GM12878 (cell line): ENCODE measurements at regions not wholly inside any gene's neighbourhood (a gene's known extent, or its start where the extent isn't known, plus 50 kb on each side); places are given as distances from the start of the nearest gene placed in this dataset.

Experiments used
- ATAC-seq: fragments of 200-7000 bp; cut with Tn5 transposase; 3 replicates; pipeline ENCODE4 v1.9.1; 2020; ENCODE audit warnings: mild to moderate bottlenecking, moderate library complexity
- BruUV-seq: library from RNA; stranded (reverse); fragments of 400-500 nt; replicated peaks from 2 replicates; lab custom pipeline; 2021; lab: Mats Ljungman, UMichigan
- CTCF ChIA-PET: fragments of 300-600 bp; sonication (Branson Sonifier 250); formaldehyde crosslinking; extraction: SDS; loops from one replicate; lab custom pipeline; 2021; ENCODE audit warnings: inconsistent platforms; lab: Yijun Ruan, JAX
- POLR2A ChIA-PET: fragments of 350-600 bp; formaldehyde crosslinking; extraction: SDS; loops from one replicate; lab custom pipeline; 2021; ENCODE audit warnings: inconsistent platforms; lab: Charles Lee
- RAD21 ChIA-PET: fragments of 300-600 bp; sonication (Branson Sonifier 250); formaldehyde crosslinking; loops from one replicate; lab custom pipeline; 2023; ENCODE audit warnings: antibody characterized with exemption; ENCODE audit not compliant: unreplicated experiment; lab: Charles Lee
- SMC1A ChIA-PET: fragments of 300-600 bp; sonication (Branson Sonifier 250); formaldehyde crosslinking; loops from one replicate; lab custom pipeline; 2023; ENCODE audit not compliant: unreplicated experiment, uncharacterized antibody; lab: Charles Lee
- DNase-seq: peaks from one replicate; pipeline ENCODE4 v3.0.0-alpha.2; 2011; ENCODE audit warnings: low read depth, low spot score
- FAIRE-seq: peaks from 3 replicates; lab custom pipeline; 2011; peaks lifted over from hg19 to GRCh38; lab: Jason Lieb, UNC
- H2AFZ ChIP-seq: 2 replicates; pipeline ENCODE4 v1.6.0; 2011; ENCODE audit warnings: low read depth, low read length, control low read depth; ENCODE audit not compliant: control insufficient read depth
- H3K27ac ChIP-seq: 2 replicates; pipeline ENCODE4 v1.5.1; 2011; ENCODE audit warnings: control low read depth; ENCODE audit not compliant: control insufficient read depth, insufficient read depth
- H3K27me3 ChIP-seq, 2 experiments: replicated peaks in 1 of 2; 2 replicates each; pipeline versions ENCODE4 v1.6.0 to v1.6.1; 2011; ENCODE audit warnings: low read length in 1 of 2; ENCODE audit not compliant: control insufficient read depth in 2 of 2, insufficient read depth in 2 of 2
- H3K36me3 ChIP-seq, 2 experiments: 2 replicates each; pipeline ENCODE4 v1.5.1; 2011; ENCODE audit warnings: low read length in 1 of 2; ENCODE audit not compliant: control insufficient read depth in 2 of 2, insufficient read depth in 2 of 2
- H3K4me1 ChIP-seq: 2 replicates; pipeline ENCODE4 v1.6.1; 2011; ENCODE audit warnings: mild to moderate bottlenecking, low read length, moderate library complexity, mixed read lengths; ENCODE audit not compliant: control insufficient read depth, insufficient read depth
- H3K4me2 ChIP-seq: 2 replicates; pipeline ENCODE4 v1.6.0; 2011; ENCODE audit warnings: control low read depth; ENCODE audit not compliant: control insufficient read depth, insufficient read depth
- H3K4me3 ChIP-seq: fragments of 200-600 bp; sonication (generic); 2 replicates; pipeline ENCODE4 v1.5.1; 2016
- H3K79me2 ChIP-seq: 2 replicates; pipeline ENCODE4 v1.6.0; 2011; ENCODE audit warnings: low read length; ENCODE audit not compliant: control insufficient read depth, insufficient read depth
- H3K9ac ChIP-seq: 2 replicates; pipeline ENCODE4 v1.8.0; 2011; ENCODE audit warnings: low read length, control low read depth, mixed read lengths; ENCODE audit not compliant: control insufficient read depth, insufficient read depth
- H3K9me3 ChIP-seq: replicated peaks from 3 replicates; pipeline ENCODE4 v1.5.1; 2011; ENCODE audit warnings: mild to moderate bottlenecking, low read length; ENCODE audit not compliant: control insufficient read depth, insufficient read depth
- H4K20me1 ChIP-seq: 2 replicates; pipeline ENCODE4 v1.6.0; 2011; ENCODE audit not compliant: control insufficient read depth, insufficient read depth
- BACH1 ChIP-seq: fragments of 450-650 bp; IDR thresholded peaks from 2 replicates; pipeline ENCODE4 v1.6.1; 2017; ENCODE audit warnings: mild to moderate bottlenecking, borderline replicate concordance
- BCL11A ChIP-seq: IDR thresholded peaks from 2 replicates; pipeline ENCODE4 v1.6.1; 2011; ENCODE audit warnings: low read depth, low read length
- CREB1 ChIP-seq: IDR thresholded peaks from 2 replicates; pipeline ENCODE4 v1.6.1; 2012; ENCODE audit warnings: low read depth, mild to moderate bottlenecking, inconsistent platforms
- EED ChIP-seq: sonication (generic); IDR thresholded peaks from 2 replicates; pipeline ENCODE4 v1.6.1; 2016; ENCODE audit warnings: antibody characterized with exemption, low read depth
- EZH2 ChIP-seq: IDR thresholded peaks from 2 replicates; pipeline ENCODE4 v1.6.1; 2012; ENCODE audit warnings: low read depth, mild to moderate bottlenecking, control low read depth, inconsistent platforms, low read length, borderline replicate concordance; ENCODE audit not compliant: control insufficient read depth
- HDGF ChIP-seq: fragments of 450-650 bp; IDR thresholded peaks from 2 replicates; pipeline ENCODE4 v1.6.1; 2016; ENCODE audit warnings: antibody characterized with exemption
- KLF5 ChIP-seq: fragments of 450-650 bp; IDR thresholded peaks from 2 replicates; pipeline ENCODE4 v1.6.1; 2014; ENCODE audit warnings: mild to moderate bottlenecking; ENCODE audit not compliant: partially characterized antibody
- MEF2B ChIP-seq: fragments of 450-650 bp; IDR thresholded peaks from 2 replicates; pipeline ENCODE4 v1.6.1; 2018; ENCODE audit warnings: mild to moderate bottlenecking, moderate library complexity; ENCODE audit not compliant: partially characterized antibody, poor library complexity, severe bottlenecking
- MTA2 ChIP-seq: fragments of 450-650 bp; IDR thresholded peaks from 2 replicates; pipeline ENCODE4 v1.6.1; 2016; ENCODE audit warnings: low read depth, mild to moderate bottlenecking, moderate library complexity
- MTA3 ChIP-seq: IDR thresholded peaks from 2 replicates; pipeline ENCODE4 v1.6.1; 2012; ENCODE audit warnings: low read length, inconsistent platforms, borderline replicate concordance
- NFYA ChIP-seq: IDR thresholded peaks from 2 replicates; pipeline ENCODE4 v1.6.1; 2011; ENCODE audit warnings: low read depth, mild to moderate bottlenecking, low read length, improper control_type of control experiment, borderline replicate concordance
- NR2F1 ChIP-seq: fragments of 450-650 bp; conservative IDR thresholded peaks from 2 replicates; pipeline ENCODE4 v1.6.1; 2017; ENCODE audit warnings: mild to moderate bottlenecking
- PAX8 ChIP-seq: fragments of 450-650 bp; IDR thresholded peaks from 2 replicates; pipeline ENCODE4 v1.6.1; 2017; ENCODE audit warnings: mild to moderate bottlenecking, moderate library complexity
- PRDM15 ChIP-seq: fragments of 450-650 bp; formaldehyde crosslinking; IDR thresholded peaks from 2 replicates; pipeline ENCODE4 v1.4.0; 2020; ENCODE audit warnings: mild to moderate bottlenecking, moderate library complexity
- REST ChIP-seq: IDR thresholded peaks from 2 replicates; pipeline ENCODE4 v1.6.1; 2012; ENCODE audit warnings: mild to moderate bottlenecking, low read depth, low read length
- ZNF24 ChIP-seq: fragments of 450-650 bp; IDR thresholded peaks from 2 replicates; pipeline ENCODE4 v1.6.1; 2017; ENCODE audit warnings: antibody characterized with exemption, mild to moderate bottlenecking
- WGBS: methylation state at CpG from one replicate; pipeline ENCODE4 v1.1.6; 2016; ENCODE audit warnings: low lambda C conversion rate; ENCODE audit not compliant: insufficient replicate concordance, insufficient coverage; ENCODE audit errors: missing lambda C conversion rate; 5-methylcytosine and 5-hydroxymethylcytosine counted together
- in situ Hi-C: fragments of 300-500 bp; cut with MboI; formaldehyde crosslinking; loops from 9 replicates; pipeline ENCODE4 v1.14.3; 2018; ENCODE audit warnings: mixed read lengths
- intact Hi-C: fragments of 100-400 bp; cut with micrococcal nuclease; formaldehyde crosslinking; loops from one replicate; pipeline ENCODE4 v1.14.2; 2022; ENCODE audit not compliant: unreplicated experiment

GRCh38 chr14:105863296-105864108 is 337.1 kb downstream of the TMEM121 start:
- peaks cover 60% of the 10 kb centered on the region for H3K79me2 ChIP-seq
- no TSS peak for BruUV-seq
- intact Hi-C loops = loop anchor here (5.0 kb wide), 4 partner anchors 161 to 799 kb away; no protein-coding TSS in a partner anchor
- ChIA-PET RAD21 (interaction anchor here (9.4 kb wide), 1 partner anchor 408 kb away, joined by 119 read pairs; no protein-coding TSS in a partner anchor), POLR2A (interaction anchor here (8.5 kb wide), 1 partner anchor 406 kb away, joined by 88 read pairs; no protein-coding TSS in a partner anchor), SMC1A (no interaction called here), CTCF (interaction anchor here (8.2 kb wide), 1 partner anchor 410 kb away, joined by 180 read pairs; no protein-coding TSS in a partner anchor)
- H3K4me2 ChIP-seq = peak overlapping the region; percentile 45
- H3K36me3 ChIP-seq = peaks cover 10 to 14% of the 10 kb centered on the region in 2 experiments
- H4K20me1 ChIP-seq = no peaks in the 10 kb centered on the region
- WGBS = 1% methylated on average over 7 of the region's 25 CpGs
- DNase-seq (no peak), FAIRE-seq (peak; percentile 7), ATAC-seq (peak; percentile 1)
- in situ Hi-C loops = loop anchor here (25.0 kb wide), 1 partner anchor 674 kb away; no protein-coding TSS in a partner anchor
- peak overlapping the region; percentile 84 for H3K4me3 ChIP-seq
- H3K9ac ChIP-seq = peak overlapping the region; percentile 100
- H3K4me1 ChIP-seq = no peaks in the 10 kb centered on the region
- no peaks in the 10 kb centered on the region for H3K27me3 ChIP-seq
- H2AFZ ChIP-seq = no peak overlapping the region
- H3K9me3 ChIP-seq = no peaks in the 10 kb centered on the region; the same call in none of the 3 replicates
- H3K27ac ChIP-seq = peak overlapping the region; percentile 98
- TF ChIP-seq PAX8 (no peak), MTA2 (no peak), MEF2B (no peak), BCL11A (no peak), NR2F1 (no peak), EZH2 (no peak), CREB1 (no peak; the same call in 1 of the 2 replicates), KLF5 (no peak), PRDM15 (0 out of 2 replicates have a peak, but pooled peaks have one; percentile 56), MTA3 (no peak; the same call in 1 of the 2 replicates), ZNF24 (no peak), BACH1 (no peak), HDGF (no peak), NFYA (no peak), EED (no peak), REST (0 out of 2 replicates have a peak, but pooled peaks have one; percentile 8)
